ENCODE measurements at regions not wholly inside any gene's neighbourhood (a gene's known extent, or its start where the extent isn't known, plus 50 kb on each side); places are given as distances from the start of the nearest gene placed in this dataset.

- no peak for DNase-seq (ENCODE audit: low read depth)
- no peak for TF ChIP-seq CTCF (IDR thresholded peaks at IDR 0.05; ENCODE audit: insufficient read depth, low read depth, low read length)
- H3K4me3 ChIP-seq (ENCODE audit: low read depth, low read length), result no peak overlapping the region
Measured at GRCh38 chr18:7383002-7383980, 152.4 kb downstream of the LRRC30 start.

- no peak for DNase-seq (ENCODE audit: low read depth)
- no peak overlapping the region for H3K4me3 ChIP-seq (ENCODE audit: low read depth, low read length)
- TF ChIP-seq CTCF (IDR thresholded peaks at IDR 0.05; ENCODE audit: insufficient read depth, low read depth, low read length), result no peak
Measured at GRCh38 chr18:7388741-7389140, 157.9 kb downstream of the LRRC30 start.

- no peak overlapping the region for H3K4me3 ChIP-seq (ENCODE audit: low read depth, low read length)
- no peak for TF ChIP-seq CTCF (IDR thresholded peaks at IDR 0.05; ENCODE audit: insufficient read depth, low read depth, low read length)
- no peak for DNase-seq (ENCODE audit: low read depth)
Measured at GRCh38 chr18:7390731-7391492, 160.0 kb downstream of the LRRC30 start.

- no peak overlapping the region for H3K4me3 ChIP-seq (ENCODE audit: low read depth, low read length)
- DNase-seq (ENCODE audit: low read depth), result no peak
- no peak for TF ChIP-seq CTCF (IDR thresholded peaks at IDR 0.05; ENCODE audit: insufficient read depth, low read depth, low read length)
Measured at GRCh38 chr18:7393080-7393479, 162.2 kb downstream of the LRRC30 start.

- H3K4me3 ChIP-seq (ENCODE audit: low read depth, low read length), result no peak overlapping the region
- no peak for DNase-seq (ENCODE audit: low read depth)
- no peak for TF ChIP-seq CTCF (IDR thresholded peaks at IDR 0.05; ENCODE audit: insufficient read depth, low read depth, low read length)
Measured at GRCh38 chr18:7394050-7394659, 163.3 kb downstream of the LRRC30 start.

GRCh38 chr18:7395566-7395965 lies 164.7 kb downstream of the LRRC30 start:
- no peak for TF ChIP-seq CTCF (IDR thresholded peaks at IDR 0.05; ENCODE audit: insufficient read depth, low read depth, low read length)
- no peak overlapping the region for H3K4me3 ChIP-seq (ENCODE audit: low read depth, low read length)
- no peak for DNase-seq (ENCODE audit: low read depth)

Measured in fibroblast of villous mesenchyme (primary cell).